A673 (cell line): ENCODE measurements at regions not wholly inside any gene's neighbourhood (a gene's known extent, or its start where the extent isn't known, plus 50 kb on each side); places are given as distances from the start of the nearest gene placed in this dataset.

Experiments
- BruUV-seq: library from RNA; stranded (reverse); fragments of 400-500 nt; replicated peaks from 2 replicates; lab custom pipeline; 2021; lab: Mats Ljungman, UMichigan
- CTCF ChIA-PET: fragments of 300-600 bp; sonication (Branson Sonifier 250); formaldehyde crosslinking; loops from one replicate; lab custom pipeline; 2022; ENCODE audit warnings: antibody characterized with exemption; lab: Charles Lee
- POLR2A ChIA-PET: fragments of 300-600 bp; sonication (Branson Sonifier 250); formaldehyde crosslinking; loops from one replicate; lab custom pipeline; 2022; ENCODE audit warnings: antibody characterized with exemption; ENCODE audit not compliant: low non-redundant PET; lab: Charles Lee
- DNase-seq: peaks from one replicate; pipeline ENCODE4 v3.0.0-alpha.2; 2015; ENCODE audit warnings: low spot score
- H3K27ac ChIP-seq: fragments of 200-600 bp; sonication (generic); 2 replicates; pipeline ENCODE4 v1.5.1; 2016; ENCODE audit warnings: mixed run types, low read depth, mild to moderate bottlenecking, mixed read lengths, antibody characterized with exemption, low read length; ENCODE audit not compliant: poor library complexity, severe bottlenecking
- H3K27me3 ChIP-seq: fragments of 200-600 bp; sonication (generic); replicated peaks from 2 replicates; pipeline ENCODE4 v1.6.1; 2017; ENCODE audit warnings: mixed run types, low read depth, mild to moderate bottlenecking, mixed read lengths, antibody characterized with exemption, low read length; ENCODE audit not compliant: insufficient read depth, poor library complexity
- H3K36me3 ChIP-seq: fragments of 200-600 bp; sonication (generic); 2 replicates; pipeline ENCODE4 v1.6.1; 2016; ENCODE audit warnings: mixed run types, mild to moderate bottlenecking, mixed read lengths, antibody characterized with exemption, low read length; ENCODE audit not compliant: insufficient read depth, poor library complexity, severe bottlenecking
- H3K4me1 ChIP-seq: fragments of 200-600 bp; sonication (generic); 2 replicates; pipeline ENCODE4 v1.6.1; 2017; ENCODE audit warnings: mixed run types, mild to moderate bottlenecking, mixed read lengths, antibody characterized with exemption, low read length; ENCODE audit not compliant: insufficient read depth, poor library complexity, severe bottlenecking
- H3K4me3 ChIP-seq: fragments of 200-600 bp; sonication (generic); 2 replicates; pipeline ENCODE4 v1.5.1; 2016; ENCODE audit warnings: low read depth, mixed run types, mild to moderate bottlenecking, mixed read lengths, low read length; ENCODE audit not compliant: poor library complexity, severe bottlenecking
- H3K9me3 ChIP-seq: fragments of 200-600 bp; sonication (generic); 2 replicates; pipeline ENCODE4 v1.6.1; 2016; ENCODE audit warnings: mixed run types, low read depth, mild to moderate bottlenecking, mixed read lengths, antibody characterized with exemption, low read length; ENCODE audit not compliant: poor library complexity, severe bottlenecking
- CTCF ChIP-seq: fragments of 300-800, 200-600 bp; sonication (generic); conservative IDR thresholded peaks from 2 replicates; pipeline ENCODE4 v1.5.1; 2017; ENCODE audit warnings: low read depth, mild to moderate bottlenecking, antibody characterized with exemption, low read length, moderate library complexity, mixed read lengths
- EZH2 ChIP-seq: fragments of 200-600 bp; sonication (generic); IDR thresholded peaks from 2 replicates; pipeline ENCODE4 v1.6.1; 2017; ENCODE audit warnings: borderline replicate concordance, low read depth, mild to moderate bottlenecking, mixed read lengths, antibody characterized with exemption, low read length; ENCODE audit not compliant: poor library complexity, severe bottlenecking
- intact Hi-C: fragments of 100-400 bp; cut with micrococcal nuclease; formaldehyde crosslinking; loops from one replicate; pipeline ENCODE4 v1.10.0; 2022; ENCODE audit not compliant: unreplicated experiment

GRCh38 chr4:184318852-184319251 is 101.2 kb upstream of the ENPP6 start:
- Histone ChIP-seq H3K36me3 (no peaks in the 10 kb centered on the region), H3K9me3 (no peaks in the 10 kb centered on the region), H3K4me1 (no peaks in the 10 kb centered on the region), H3K27ac (no peak overlapping the region), H3K27me3 (no peaks in the 10 kb centered on the region), H3K4me3 (no peak overlapping the region)
- ChIA-PET POLR2A (no interaction called here), CTCF (no interaction called here)
- DNase-seq, result no peak
- intact Hi-C loops, result no loop called here
- BruUV-seq, result no TSS peak
- TF ChIP-seq CTCF (no peak), EZH2 (no peak)

DNA sequence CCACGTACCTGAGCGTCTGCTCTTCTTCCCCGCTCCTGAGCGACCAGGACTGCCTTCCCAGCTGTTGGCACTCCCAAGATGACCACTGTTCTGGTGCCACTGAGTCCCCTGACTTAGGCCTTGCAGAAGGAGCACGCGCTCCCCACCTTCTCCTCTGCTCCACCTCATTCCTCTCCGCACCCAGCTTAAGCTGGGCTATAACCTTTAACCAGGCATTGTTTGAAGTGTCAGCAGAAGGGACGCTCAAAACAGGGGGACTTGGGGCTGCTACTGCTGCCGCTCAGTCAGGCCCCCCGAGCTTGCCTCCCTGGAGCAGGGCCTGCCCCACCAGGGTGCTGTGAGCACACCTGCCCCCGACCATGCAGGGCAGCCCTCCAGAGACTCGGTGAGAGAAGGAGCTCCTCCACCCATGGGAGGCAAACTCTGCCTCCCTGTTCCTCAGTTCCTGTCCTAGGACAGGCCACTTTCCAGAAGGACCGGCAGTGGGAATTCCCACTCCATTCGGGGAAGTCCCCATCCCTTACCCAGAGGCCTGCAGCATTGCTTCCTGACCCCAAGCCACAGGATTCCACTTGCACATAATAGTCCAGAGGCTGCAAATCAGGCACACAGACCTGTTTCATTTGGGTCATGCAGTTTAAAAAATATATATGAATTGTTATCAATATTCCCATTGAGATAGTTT is 99.7 kb upstream of the ENPP6 start:
- ChIA-PET CTCF (no interaction called here), POLR2A (no interaction called here)
- H3K27ac ChIP-seq, result no peak overlapping the region

GRCh38 chr4:184316821-184317220 is 99.1 kb upstream of the ENPP6 start:
- Histone ChIP-seq H3K4me1 (no peaks in the 10 kb centered on the region), H3K27me3 (no peaks in the 10 kb centered on the region), H3K9me3 (no peaks in the 10 kb centered on the region), H3K36me3 (no peaks in the 10 kb centered on the region), H3K4me3 (no peak overlapping the region), H3K27ac (no peak overlapping the region)
- intact Hi-C loops, result no loop called here
- TF ChIP-seq EZH2 (no peak), CTCF (no peak)
- DNase-seq, result no peak
- ChIA-PET CTCF (no interaction called here), POLR2A (no interaction called here)
- BruUV-seq, result no TSS peak

More for the DNA sequence above, 99.7 kb upstream of the ENPP6 start:
- Histone ChIP-seq H3K36me3 (no peaks in the 10 kb centered on the region), H3K4me3 (no peak overlapping the region), H3K4me1 (no peaks in the 10 kb centered on the region), H3K27me3 (no peaks in the 10 kb centered on the region), H3K9me3 (no peaks in the 10 kb centered on the region)
- DNase-seq, result no peak
- intact Hi-C loops, result no loop called here
- BruUV-seq, result no TSS peak
- TF ChIP-seq CTCF (no peak), EZH2 (no peak)
